GM10248 (cell line): ENCODE measurements at regions not wholly inside any gene's neighbourhood (a gene's known extent, or its start where the extent isn't known, plus 50 kb on each side); places are given as distances from the start of the nearest gene placed in this dataset.

Source experiments
- CTCF ChIA-PET: fragments of 300-600 bp; sonication (Branson Sonifier 250); formaldehyde crosslinking; extraction: SDS; loops from one replicate; lab custom pipeline; 2021; ENCODE audit warnings: antibody characterized with exemption; lab: Yijun Ruan, JAX
- POLR2A ChIA-PET: fragments of 350-650 bp; sonication (Branson Sonifier 250); formaldehyde crosslinking; extraction: SDS; loops from one replicate; lab custom pipeline; 2020; ENCODE audit warnings: antibody characterized with exemption; lab: Yijun Ruan, JAX
- DNase-seq: peaks from one replicate; pipeline ENCODE4 v3.0.0; 2012; ENCODE audit errors: extremely low spot score
- CTCF ChIP-seq: IDR thresholded peaks from 2 replicates; pipeline ENCODE4 v1.5.1; 2012; ENCODE audit warnings: mild to moderate bottlenecking, low read depth; ENCODE audit errors: extremely low read depth, missing control alignments, control extremely low read depth

- no peak for TF ChIP-seq CTCF
- ChIA-PET CTCF (interaction anchor here (0.9 to 2.0 kb wide), 5 partner anchors 12 to 590 kb away, joined by 3 to 7 read pairs (median 5); no protein-coding TSS in a partner anchor), POLR2A (no interaction called here)
- DNase-seq: no peak
Observed at GRCh38 chr20:11261533-11262000, 587.8 kb upstream of the JAG1 start.

DNA sequence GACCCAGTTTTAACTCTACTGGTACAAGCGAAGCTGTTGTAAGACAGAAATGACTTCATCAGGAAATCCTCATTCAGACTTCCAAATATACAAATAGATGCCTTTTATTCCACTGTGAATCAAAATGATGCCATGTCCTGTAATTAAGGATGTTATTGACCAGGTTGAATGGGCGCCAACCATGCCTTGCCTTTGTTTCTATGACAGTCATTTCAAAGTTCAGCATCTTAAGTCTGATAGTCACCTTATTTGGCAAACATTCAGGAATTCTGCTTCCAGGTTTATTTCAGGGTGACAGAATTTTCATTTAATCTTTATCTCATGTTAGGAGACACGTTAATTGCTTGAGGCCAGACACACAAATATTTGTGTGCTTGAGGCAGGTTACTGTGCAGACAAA is 592.8 kb upstream of the JAG1 start:
- POLR2A ChIA-PET: interaction anchor here (0.7 kb wide), 1 partner anchor 70 kb away, joined by 3 read pairs; no protein-coding TSS in a partner anchor
- TF ChIP-seq CTCF: no peak
- CTCF ChIA-PET: interaction anchor here (0.9 to 2.7 kb wide), 14 partner anchors 11 to 1858 kb away, joined by 3 to 12 read pairs (median 3); no protein-coding TSS in a partner anchor
- no peak for DNase-seq

GRCh38 chr20:11267131-11267761 is 593.4 kb upstream of the JAG1 start:
- ChIA-PET CTCF (interaction anchor here (0.9 to 2.7 kb wide), 16 partner anchors 10 to 1859 kb away, joined by 3 to 12 read pairs (median 3); no protein-coding TSS in a partner anchor), POLR2A (interaction anchor here (0.6 to 0.7 kb wide), 4 partner anchors 18 to 608 kb away, joined by 3 to 10 read pairs (median 6); no protein-coding TSS in a partner anchor)
- TF ChIP-seq CTCF: no peak
- DNase-seq: peak; percentile 68

GRCh38 chr20:11267762-11268335 is 594.0 kb upstream of the JAG1 start:
- POLR2A ChIA-PET: interaction anchor here (0.6 to 0.7 kb wide), 6 partner anchors 19 to 609 kb away, joined by 3 to 10 read pairs (median 4); no protein-coding TSS in a partner anchor
- CTCF ChIA-PET: interaction anchor here (1.0 to 2.7 kb wide), 14 partner anchors 9 to 1859 kb away, joined by 3 to 12 read pairs (median 4); no protein-coding TSS in a partner anchor
- no peak for DNase-seq
- no peak for TF ChIP-seq CTCF

- ChIA-PET POLR2A (no interaction called here), CTCF (interaction anchor here (1.1 to 1.9 kb wide), 2 partner anchors 65 to 599 kb away, joined by 4 to 5 read pairs; no protein-coding TSS in a partner anchor)
- TF ChIP-seq CTCF: no peak
- no peak for DNase-seq
Observed at GRCh38 chr20:11270566-11270965, 596.8 kb upstream of the JAG1 start.

- ChIA-PET POLR2A (no interaction called here), CTCF (interaction anchor here (1.1 to 1.9 kb wide), 5 partner anchors 22 to 599 kb away, joined by 3 to 5 read pairs (median 3); no protein-coding TSS in a partner anchor)
- no peak for TF ChIP-seq CTCF
- DNase-seq: no peak
Observed at GRCh38 chr20:11271319-11271718, 597.5 kb upstream of the JAG1 start.
